ENCODE measurements at regions not wholly inside any gene's neighbourhood (a gene's known extent, or its start where the extent isn't known, plus 50 kb on each side); places are given as distances from the start of the nearest gene placed in this dataset.
"Not testable (repeated sequence)": the region's sequence is repeated elsewhere in the genome, so short reads cannot be mapped to it uniquely, and the experiment has no call there.

DNA sequence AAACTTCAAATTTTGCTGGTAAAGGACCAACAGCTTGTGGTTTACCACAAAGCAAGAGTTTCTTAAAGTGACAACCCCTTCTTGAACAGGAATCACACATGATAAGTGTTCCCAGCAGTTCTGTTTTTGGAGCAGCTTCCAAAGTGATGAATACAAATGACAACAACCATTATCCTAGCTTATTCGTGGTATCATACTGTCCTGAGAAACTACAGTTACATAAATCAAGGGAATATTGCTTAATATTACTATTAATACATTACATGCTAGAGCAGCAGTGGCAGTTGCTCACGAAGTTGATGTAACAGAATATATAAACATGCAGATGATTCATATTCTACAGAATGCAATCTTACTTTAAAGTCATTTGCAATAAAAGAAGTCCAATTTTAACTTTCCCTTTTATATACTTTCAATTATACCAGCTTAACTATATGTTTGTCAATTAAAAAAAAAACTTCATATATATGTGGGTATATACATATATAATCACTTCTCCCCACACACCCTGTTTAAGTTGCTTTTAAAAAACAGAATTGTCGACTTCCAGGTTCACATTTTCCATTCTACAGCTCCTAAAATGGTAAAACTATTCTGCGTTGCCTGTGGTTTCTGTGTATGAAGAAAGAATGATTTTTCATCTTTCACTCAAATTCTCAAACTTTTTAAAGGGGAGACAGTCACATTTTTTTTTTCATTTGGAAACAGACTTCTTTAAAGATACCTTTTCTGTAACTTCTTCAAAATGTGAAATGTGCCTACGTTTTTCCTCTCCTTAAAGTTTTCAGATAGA, 713.6 kb downstream of the TDRD15 start:
- Mint-ChIP-seq H3K27ac (no peak overlapping the region), H3K36me3 (no peaks in the 10 kb centered on the region), H3K9me3 (peaks cover 3 to 7% of the 10 kb centered on the region in 2 donors)
- ATAC-seq, result no peak
- DNase-seq (ENCODE audit: low spot score in 2 of 2), result no peak

DNA sequence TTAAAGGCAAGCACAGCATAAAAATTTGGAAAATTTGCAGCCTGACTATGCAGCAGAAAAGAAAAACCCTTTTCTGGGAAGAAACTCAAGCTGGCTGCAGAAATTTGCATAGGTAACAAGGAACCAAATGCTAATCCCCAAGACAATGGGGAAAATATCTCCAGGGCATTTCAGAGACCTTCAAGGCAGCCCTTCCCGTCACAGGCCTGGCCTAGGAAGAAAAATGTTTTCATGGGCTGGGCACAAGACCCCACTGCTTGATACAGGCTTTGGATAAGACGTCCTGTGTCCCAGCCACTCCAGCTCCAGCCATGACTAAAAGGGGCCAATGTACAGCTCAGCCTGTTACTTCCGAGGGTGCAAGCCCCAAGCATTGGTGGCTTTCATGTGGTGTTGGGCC, 717.6 kb downstream of the TDRD15 start:
- DNase-seq (ENCODE audit: low spot score in 2 of 2) (no peak), ATAC-seq (no peak)
- H3K9me3 Mint-ChIP-seq, result peaks cover 10 to 13% of the 10 kb centered on the region in 2 donors
- no peak overlapping the region for H3K27ac Mint-ChIP-seq
- no peaks in the 10 kb centered on the region for H3K36me3 Mint-ChIP-seq

DNA sequence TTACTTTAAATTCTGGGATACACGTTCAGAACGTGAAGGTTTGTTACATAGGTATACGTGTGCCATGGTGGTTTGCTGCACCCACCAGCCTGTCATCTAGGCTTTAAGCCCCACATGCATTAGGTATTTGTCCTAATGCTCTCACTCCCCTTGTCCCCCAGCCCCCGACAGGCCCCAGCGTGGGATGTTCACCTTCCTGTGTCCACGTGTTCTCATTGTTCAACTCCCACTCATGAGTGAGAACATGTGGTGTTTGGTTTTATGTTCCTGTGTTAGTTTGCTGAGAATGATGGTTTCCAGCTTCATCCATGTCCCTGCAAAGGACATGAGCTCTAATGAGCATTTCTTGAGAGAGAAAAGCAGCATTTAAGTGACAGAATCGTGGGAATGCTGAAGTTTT, 726.6 kb downstream of the TDRD15 start:
- H3K36me3 Mint-ChIP-seq; ATAC-seq; H3K27ac Mint-ChIP-seq; DNase-seq (ENCODE audit: low spot score in 2 of 2): not testable (repeated sequence)
- H3K9me3 Mint-ChIP-seq, result peaks cover 16 to 34% of the 10 kb centered on the region in 2 donors

DNA sequence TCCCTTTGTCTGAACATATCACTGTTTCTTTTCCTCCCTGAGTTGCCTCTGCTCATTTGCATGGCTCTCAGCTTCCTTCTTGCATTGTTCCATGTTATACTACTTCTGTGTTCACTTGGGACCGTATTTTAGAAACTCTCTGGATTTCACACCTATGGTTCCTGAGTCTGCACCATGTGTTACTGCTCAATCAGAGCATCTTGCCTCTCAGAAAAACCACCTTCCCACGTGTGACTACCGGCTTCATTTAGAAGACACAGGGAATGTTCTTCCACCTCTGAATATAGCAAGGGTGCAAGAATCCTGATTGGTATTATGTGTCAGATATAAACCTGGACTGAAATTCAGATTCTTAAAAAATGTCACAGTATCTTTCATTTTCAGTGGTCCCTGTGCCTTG, 731.2 kb downstream of the TDRD15 start:
- no peaks in the 10 kb centered on the region for H3K36me3 Mint-ChIP-seq
- ATAC-seq (no peak), DNase-seq (ENCODE audit: low spot score in 2 of 2) (no peak)
- no peak overlapping the region for H3K27ac Mint-ChIP-seq
- H3K9me3 Mint-ChIP-seq, result peaks cover 11 to 31% of the 10 kb centered on the region in 2 donors

DNA sequence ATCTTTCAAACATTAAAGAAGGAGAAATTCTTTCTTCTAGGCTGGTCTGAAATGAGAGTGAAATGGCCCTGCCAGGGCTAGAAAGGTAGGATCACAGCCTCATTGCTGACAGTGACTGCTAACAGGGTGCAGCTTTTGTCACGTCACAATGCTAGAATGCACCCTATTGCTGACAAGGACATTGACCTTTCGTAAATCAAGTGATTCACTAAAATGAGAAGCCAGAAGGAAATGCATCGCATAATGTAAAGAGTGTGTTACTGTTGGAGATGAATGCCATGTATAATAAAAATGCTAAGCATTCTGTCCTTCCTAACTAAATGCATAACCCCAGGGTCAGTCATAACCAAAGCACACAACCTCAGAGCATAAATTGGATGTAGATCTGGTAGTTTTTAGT, 732.9 kb downstream of the TDRD15 start:
- DNase-seq (ENCODE audit: low spot score in 2 of 2), result no peak
- Mint-ChIP-seq H3K27ac (no peak overlapping the region), H3K36me3 (no peaks in the 10 kb centered on the region), H3K9me3 (peaks cover 12 to 27% of the 10 kb centered on the region in 2 donors)
- ATAC-seq, result no peak

DNA sequence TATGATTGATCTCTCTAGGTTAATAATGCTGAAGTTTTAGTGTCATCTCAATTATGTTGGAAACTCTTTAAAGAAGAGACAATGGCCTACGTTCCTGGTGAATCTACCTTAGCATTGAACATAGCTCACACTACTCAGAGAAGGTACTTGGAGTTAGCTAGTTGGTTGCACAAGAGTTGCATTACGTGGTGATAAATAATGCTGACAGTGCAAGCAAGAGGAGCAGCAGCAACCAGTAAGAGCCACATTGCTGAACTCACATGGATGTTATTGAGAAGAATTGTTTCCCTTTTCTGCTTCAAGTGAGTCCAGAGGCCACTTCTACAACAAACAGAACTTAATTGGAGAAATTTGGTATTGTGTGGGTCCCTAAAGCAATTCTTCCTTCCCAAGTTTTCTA, 737.1 kb downstream of the TDRD15 start:
- no peak for DNase-seq (ENCODE audit: low spot score in 2 of 2)
- Mint-ChIP-seq H3K36me3 (no peaks in the 10 kb centered on the region), H3K27ac (no peak overlapping the region), H3K9me3 (peaks cover 15 to 26% of the 10 kb centered on the region in 2 donors)
- no peak for ATAC-seq

DNA sequence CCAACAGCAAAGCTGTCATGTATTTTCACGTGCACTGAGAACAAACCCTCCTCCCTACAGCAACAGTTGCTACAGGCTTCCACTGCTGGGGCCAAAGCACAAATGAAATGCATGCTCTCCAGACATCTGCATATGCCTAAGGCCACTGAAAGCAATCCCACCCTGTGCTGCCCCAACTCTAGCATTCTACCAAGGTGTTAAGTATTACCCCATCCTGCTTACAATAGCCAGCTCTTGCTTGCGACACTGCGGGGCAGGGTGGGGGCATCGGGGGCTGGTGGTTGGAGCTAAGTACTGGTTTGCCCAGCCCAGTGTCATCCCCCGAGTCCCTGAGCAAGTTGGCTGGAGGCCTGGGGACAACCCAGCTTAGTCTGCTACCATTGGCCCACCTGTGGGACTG, 742.5 kb downstream of the TDRD15 start:
- DNase-seq (ENCODE audit: low spot score in 2 of 2) (no peak), ATAC-seq (no peak)
- H3K36me3 Mint-ChIP-seq, result no peaks in the 10 kb centered on the region
- peaks cover 3 to 18% of the 10 kb centered on the region in 2 donors for H3K9me3 Mint-ChIP-seq
- no peak overlapping the region for H3K27ac Mint-ChIP-seq

DNA sequence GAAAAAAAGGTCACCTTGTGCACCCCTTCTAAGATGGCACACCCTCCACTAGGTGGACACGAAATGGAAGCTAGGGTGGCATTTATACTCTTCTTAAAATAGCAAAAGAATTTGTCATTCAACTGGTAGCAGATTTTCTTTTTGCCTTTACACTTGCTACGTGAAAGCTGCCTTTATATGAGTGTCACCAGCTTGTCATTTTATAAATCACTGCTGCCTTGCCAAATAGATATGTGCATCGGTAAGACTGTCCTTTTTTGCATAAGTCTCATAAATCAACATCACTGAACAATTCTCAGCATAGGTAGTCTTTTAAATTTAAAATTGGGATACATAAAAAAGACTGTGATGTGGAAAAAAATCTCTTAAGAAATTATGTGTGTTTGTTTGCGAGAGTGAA, 764.1 kb downstream of the TDRD15 start:
- no peak overlapping the region for H3K27ac Mint-ChIP-seq
- H3K36me3 Mint-ChIP-seq, result peaks cover 0 to 21% of the 10 kb centered on the region in 2 donors
- peaks cover 28 to 40% of the 10 kb centered on the region in 2 donors for H3K9me3 Mint-ChIP-seq
- ATAC-seq, result no peak
- no peak for DNase-seq (ENCODE audit: low spot score in 2 of 2)

DNA sequence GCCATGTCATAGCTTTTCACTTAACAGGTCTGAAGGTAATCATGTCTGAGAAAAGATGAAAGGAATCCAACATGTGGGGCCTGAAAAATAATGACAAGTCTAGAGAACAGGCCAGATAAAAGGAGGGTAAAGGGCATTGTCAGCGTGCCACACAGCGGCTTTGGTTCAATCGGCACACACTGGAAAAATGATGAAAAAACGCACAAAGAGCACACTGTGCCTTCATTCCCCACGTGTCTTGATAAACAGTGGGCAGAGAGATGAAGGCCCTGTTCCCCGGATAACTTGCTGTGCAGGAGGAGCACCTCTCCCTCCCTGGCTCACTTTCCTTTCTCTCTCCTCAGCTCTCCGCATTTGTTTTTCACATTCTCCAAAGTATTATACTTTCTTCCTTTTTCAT, 766.3 kb downstream of the TDRD15 start:
- ATAC-seq (no peak), DNase-seq (ENCODE audit: low spot score in 2 of 2) (no peak)
- Mint-ChIP-seq H3K27ac (no peak overlapping the region), H3K36me3 (peaks cover 0 to 18% of the 10 kb centered on the region in 2 donors), H3K9me3 (peaks cover 23 to 36% of the 10 kb centered on the region in 2 donors)

DNA sequence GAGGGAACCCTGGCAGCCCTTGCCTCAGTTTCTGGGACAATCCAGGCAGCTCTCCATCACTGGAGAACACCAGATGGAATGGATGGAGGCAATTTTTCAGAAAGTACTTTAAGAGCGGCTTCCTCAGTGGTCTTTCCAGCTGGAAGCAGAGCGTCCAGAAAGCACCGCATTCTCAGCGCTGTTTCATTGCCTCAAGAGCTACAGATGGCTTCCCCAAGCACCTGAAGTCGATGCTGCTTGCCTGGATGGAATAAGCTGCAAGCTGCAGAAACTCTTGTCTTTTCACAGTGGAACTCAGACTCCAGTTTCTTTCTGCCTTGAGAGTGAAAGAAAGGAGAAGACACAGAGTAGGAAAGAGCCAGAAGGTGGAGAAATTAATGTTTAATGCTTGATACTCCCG, 766.9 kb downstream of the TDRD15 start:
- no peak for ATAC-seq
- no peak overlapping the region for H3K27ac Mint-ChIP-seq
- DNase-seq (ENCODE audit: low spot score in 2 of 2), result no peak

DNA sequence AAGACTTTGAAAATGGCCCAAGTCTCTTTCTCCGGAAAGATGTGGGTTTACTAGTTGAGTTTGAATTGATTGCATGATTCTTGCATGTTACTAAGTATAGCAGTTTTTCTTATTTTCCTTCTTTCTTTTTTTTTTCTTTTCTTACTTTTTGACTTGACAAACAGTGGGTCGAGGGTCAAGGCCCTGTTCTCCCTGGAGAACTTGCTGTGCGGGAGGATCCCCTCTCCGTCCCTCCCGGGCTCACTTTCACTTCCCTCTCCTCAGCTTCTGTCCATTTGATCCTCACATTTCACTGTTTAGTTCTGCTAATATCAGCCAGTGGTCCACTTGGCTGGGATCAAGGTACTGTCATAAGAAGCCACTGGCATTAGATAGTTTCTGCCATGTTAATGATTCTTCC, 767.4 kb downstream of the TDRD15 start:
- ATAC-seq, result no peak
- no peak overlapping the region for H3K27ac Mint-ChIP-seq
- H3K36me3 Mint-ChIP-seq, result peaks cover 0 to 12% of the 10 kb centered on the region in 2 donors

More for the DNA sequence above, 766.9 kb downstream of the TDRD15 start:
- peaks cover 20 to 33% of the 10 kb centered on the region in 2 donors for H3K9me3 Mint-ChIP-seq
- peaks cover 0 to 15% of the 10 kb centered on the region in 2 donors for H3K36me3 Mint-ChIP-seq

DNA sequence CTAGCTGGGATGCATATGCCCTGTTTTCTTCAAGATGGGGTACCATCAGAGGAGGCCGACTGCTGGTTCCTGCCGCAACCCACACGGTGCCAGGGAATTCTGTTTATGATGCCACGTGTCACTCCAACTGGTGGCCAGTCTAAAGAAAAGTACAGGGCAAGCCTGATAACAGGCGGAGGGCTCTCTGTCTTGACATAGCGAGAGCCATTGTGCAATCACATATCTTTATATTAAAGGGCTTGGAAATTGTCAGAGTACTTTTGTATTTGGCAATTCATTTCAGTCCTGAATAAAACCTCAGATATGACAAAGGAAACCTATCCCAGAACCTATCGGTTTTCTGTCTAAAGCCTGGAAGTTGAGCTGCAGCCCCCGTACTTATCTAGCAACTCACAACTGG, 768.4 kb downstream of the TDRD15 start:
- H3K36me3 Mint-ChIP-seq, result peaks cover 0 to 2% of the 10 kb centered on the region in 2 donors
- no peak overlapping the region for H3K27ac Mint-ChIP-seq
- H3K9me3 Mint-ChIP-seq, result peaks cover 8 to 20% of the 10 kb centered on the region in 2 donors
- ATAC-seq (no peak), DNase-seq (ENCODE audit: low spot score in 2 of 2) (no peak)

More for the DNA sequence above, 767.4 kb downstream of the TDRD15 start:
- DNase-seq (ENCODE audit: low spot score in 2 of 2), result no peak
- peaks cover 16 to 28% of the 10 kb centered on the region in 2 donors for H3K9me3 Mint-ChIP-seq

DNA sequence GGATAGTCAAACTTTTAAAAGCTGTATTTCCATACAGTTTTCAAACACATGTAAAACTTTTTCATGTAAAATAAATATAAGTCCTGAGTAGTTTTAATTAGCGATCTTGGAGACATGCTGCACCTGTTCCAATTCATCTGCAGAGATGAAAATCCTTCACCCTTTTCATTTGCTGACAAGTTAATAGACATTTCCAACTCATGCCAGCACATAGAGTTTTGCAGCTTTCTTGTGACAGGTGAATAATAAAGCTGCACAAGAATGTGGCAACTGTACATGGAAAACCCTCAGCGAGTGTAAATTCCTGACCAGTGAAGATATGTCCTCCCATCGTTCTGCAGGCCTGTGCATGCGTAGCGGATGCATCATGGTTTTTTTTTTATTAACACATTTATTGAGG, 771.4 kb downstream of the TDRD15 start:
- Mint-ChIP-seq H3K36me3 (no peaks in the 10 kb centered on the region), H3K9me3 (peaks cover 2 to 19% of the 10 kb centered on the region in 2 donors), H3K27ac (no peak overlapping the region)
- DNase-seq (ENCODE audit: low spot score in 2 of 2) (no peak), ATAC-seq (no peak)

DNA sequence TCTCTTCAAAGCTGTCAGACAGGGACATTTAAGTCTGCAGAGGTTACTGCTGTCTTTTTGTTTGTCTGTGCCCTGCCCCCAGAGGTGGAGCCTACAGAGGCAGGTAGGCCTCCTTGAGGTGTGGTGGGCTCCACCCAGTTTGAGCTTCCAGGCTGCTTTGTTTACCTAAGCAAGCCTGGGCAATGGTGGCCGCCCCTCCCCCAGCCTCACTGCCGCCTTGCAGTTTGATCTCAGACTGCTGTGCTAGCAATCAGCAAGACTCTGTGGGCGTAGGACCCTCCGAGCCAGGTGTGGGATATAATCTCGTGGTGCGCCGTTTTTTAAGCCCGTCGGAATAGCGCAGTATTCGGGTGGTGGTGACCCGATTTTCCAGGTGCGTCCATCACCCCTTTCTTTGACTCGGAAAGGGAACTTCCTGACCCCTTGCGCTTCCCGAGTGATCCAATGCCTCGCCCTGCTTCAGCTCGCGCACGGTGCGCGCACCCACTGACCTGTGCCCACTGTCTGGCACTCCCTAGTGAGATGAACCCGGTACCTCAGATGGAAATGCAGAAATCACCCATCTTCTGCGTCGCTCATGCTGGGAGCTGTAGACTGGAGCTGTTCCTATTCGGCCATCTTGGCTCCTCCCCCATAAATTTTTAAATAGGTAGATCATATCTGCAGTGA, 785.1 kb downstream of the TDRD15 start:
- not testable (repeated sequence) for DNase-seq (ENCODE audit: low spot score in 2 of 2); H3K27ac Mint-ChIP-seq; H3K36me3 Mint-ChIP-seq; ATAC-seq
- peaks cover 12 to 13% of the 10 kb centered on the region in 2 donors for H3K9me3 Mint-ChIP-seq

DNA sequence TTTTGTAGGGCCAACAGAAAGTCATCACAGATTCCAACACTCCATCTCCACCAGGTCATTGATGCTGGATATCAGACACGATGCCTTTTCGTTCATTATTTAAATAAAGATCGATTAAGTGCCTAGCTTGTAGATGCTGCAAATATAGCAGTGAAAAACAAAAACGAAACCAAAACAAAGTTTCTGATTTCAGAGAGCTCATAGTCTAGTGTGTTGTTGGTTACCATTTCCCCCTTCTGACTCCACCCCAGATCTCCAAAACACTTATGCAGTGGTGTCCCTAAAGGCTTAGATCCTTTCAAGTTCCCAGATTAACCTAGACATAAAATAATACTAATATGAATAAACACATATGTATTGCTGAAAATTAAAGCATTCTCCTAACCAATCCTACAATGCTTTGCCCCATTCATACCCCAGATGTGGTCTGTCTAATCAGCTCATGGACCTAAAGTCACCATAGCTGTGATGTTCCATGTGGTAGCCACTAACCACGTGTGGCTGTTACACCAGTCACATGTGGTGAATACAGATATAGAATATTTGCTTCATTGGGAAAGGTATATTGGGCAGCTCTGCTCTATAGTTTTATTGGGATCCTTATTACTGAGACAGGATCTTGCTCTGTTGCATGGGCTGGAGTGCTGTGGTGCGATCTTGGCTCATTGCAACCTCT, 787.2 kb downstream of the TDRD15 start:
- H3K27ac Mint-ChIP-seq, result no peak overlapping the region
- peaks cover 12 to 15% of the 10 kb centered on the region in 2 donors for H3K9me3 Mint-ChIP-seq
- H3K36me3 Mint-ChIP-seq, result no peaks in the 10 kb centered on the region
- ATAC-seq (no peak), DNase-seq (ENCODE audit: low spot score in 2 of 2) (no peak)

DNA sequence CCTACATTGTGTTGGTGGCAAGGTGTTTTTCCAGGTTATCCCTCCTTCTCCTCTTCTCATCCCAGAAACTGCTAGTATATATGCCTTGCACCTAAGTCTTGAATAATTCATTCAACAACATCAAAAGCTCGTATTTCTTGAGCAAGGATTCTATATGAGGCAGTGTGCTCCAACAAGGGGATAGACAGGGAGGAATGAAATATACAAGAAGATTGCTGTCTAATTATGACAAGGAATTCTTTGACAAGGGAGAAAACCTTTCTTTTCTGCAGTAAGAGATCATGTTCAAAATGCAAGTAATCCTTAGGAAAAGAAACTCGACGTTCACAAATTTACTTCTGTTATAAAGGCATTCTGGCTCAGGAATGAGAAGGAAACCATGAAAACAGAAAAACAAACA, 788.6 kb downstream of the TDRD15 start:
- DNase-seq (ENCODE audit: low spot score in 2 of 2) (no peak), ATAC-seq (no peak)
- no peaks in the 10 kb centered on the region for H3K36me3 Mint-ChIP-seq
- no peak overlapping the region for H3K27ac Mint-ChIP-seq
- H3K9me3 Mint-ChIP-seq, result peaks cover 16 to 24% of the 10 kb centered on the region in 2 donors

DNA sequence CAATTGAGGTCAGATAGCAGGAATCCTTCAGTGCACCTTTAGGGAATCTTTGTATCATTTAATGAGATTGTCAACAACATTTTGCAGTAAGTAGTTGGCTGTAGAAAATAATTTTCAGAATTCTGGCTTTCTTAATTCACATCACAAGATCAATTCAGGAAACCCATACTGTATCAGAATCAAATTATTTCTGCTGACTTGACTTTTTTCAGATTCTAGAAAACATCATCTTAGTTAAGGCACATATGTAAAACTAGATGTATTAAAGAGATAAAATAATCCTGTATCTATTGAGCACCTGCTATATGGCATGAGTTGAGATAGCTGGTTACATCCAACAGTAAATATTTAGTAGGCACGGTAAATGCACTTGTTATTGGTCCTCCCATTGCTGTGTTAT, 791.4 kb downstream of the TDRD15 start:
- no peak for DNase-seq (ENCODE audit: low spot score in 2 of 2)
- Mint-ChIP-seq H3K36me3 (no peaks in the 10 kb centered on the region), H3K27ac (no peak overlapping the region), H3K9me3 (peaks cover 16 to 24% of the 10 kb centered on the region in 2 donors)
- ATAC-seq, result no peak

Measured in activated naive CD4-positive, alpha-beta T cell treated with anti-CD3 and anti-CD28 coated beads, Interleukin-2, amount 50 U/mL, for 72 hours (primary cell).